ENCODE measurements at regions not wholly inside any gene's neighbourhood (a gene's known extent, or its start where the extent isn't known, plus 50 kb on each side); places are given as distances from the start of the nearest gene placed in this dataset.

DNA sequence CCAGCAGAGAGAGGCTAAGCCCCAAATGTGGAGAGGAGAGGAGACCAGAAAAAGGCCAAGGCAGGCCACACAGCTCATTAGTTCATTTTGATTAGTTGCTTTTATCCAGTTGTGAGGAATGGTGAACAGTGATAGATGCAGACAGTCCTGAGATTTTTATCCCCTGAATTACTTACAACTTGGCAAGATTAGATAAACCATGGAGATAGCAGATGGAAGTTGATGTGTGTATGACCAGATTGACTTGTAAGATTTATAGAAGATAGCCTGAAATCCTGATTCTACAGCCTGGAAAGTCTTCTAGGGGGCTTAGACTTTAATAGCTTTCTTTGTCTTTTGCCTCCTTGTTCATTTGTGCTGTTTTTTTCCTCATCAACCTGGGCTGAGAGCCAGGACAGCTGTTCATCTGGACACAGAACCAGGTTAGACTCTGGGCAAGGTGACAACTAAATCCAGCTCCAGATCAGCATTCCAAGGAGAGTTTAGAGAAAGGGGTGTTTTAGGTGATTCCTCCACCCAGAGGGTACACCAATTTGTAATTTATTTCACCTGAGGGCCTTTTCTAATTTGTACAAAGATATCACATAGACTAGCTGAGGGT lies 215.5 kb downstream of the SPATA18 start:
- in situ Hi-C loops (cut with MboI) (no loop called here), intact Hi-C loops (cut with micrococcal nuclease) (no loop called here)
- BruUV-seq (replicated peaks), result no TSS peak
- Histone ChIP-seq H3K4me3 (no peak overlapping the region), H3K4me1 (replicated peaks in 1 of 2; ENCODE audit: control insufficient read depth in 2 of 2, insufficient read depth in 2 of 2, low read length in 2 of 2) (no peaks in the 10 kb centered on the region), H3K9me3 (replicated peaks; ENCODE audit: control insufficient read depth, insufficient read depth, low read depth, low read length) (no peaks in the 10 kb centered on the region), H3K9me1 (ENCODE audit: control insufficient read depth, insufficient read depth, low read length) (no peaks in the 10 kb centered on the region), H2AFZ (ENCODE audit: low read depth, low read length) (no peak overlapping the region), H4K20me1 (replicated peaks; ENCODE audit: control insufficient read depth, insufficient read depth, low read length) (no peaks in the 10 kb centered on the region), H3K79me2 (ENCODE audit: control insufficient read depth, insufficient read depth, low read length) (no peaks in the 10 kb centered on the region), H3K4me2 (ENCODE audit: insufficient read depth, low read length) (no peak overlapping the region), H3K36me3 (ENCODE audit: control insufficient read depth, insufficient read depth, low read length) (no peaks in the 10 kb centered on the region), H3K9ac (ENCODE audit: insufficient read depth in 1 of 2, low read depth in 2 of 2, low read length in 2 of 2) (no peak overlapping the region), H3K27me3 (ENCODE audit: control insufficient read depth in 2 of 2, insufficient read depth in 2 of 2, low read length in 2 of 2) (no peaks in the 10 kb centered on the region), H3K27ac (ENCODE audit: extremely low read depth, low read depth, low read length) (no peak overlapping the region)
- ChIA-PET CTCF (ENCODE audit: low intra/inter-chr PET ratio) (no interaction called here), POLR2A (interaction anchor here (1.3 kb wide), 1 partner anchor 16 kb away, joined by 3 read pairs; no protein-coding TSS in a partner anchor)
- no peak for DNase-seq (ENCODE audit: extremely low read depth in 1 of 4, low spot score in 3 of 4)
- TF ChIP-seq PHF8 (IDR thresholded peaks at IDR 0.05; ENCODE audit: borderline replicate concordance, low read length), result no peak
- TF ChIP-seq POLR2AphosphoS2 (IDR thresholded peaks at IDR 0.05; ENCODE audit: low read length), result no peak
- no peak for TF ChIP-seq ZNF133 (CRISPR knock-in tag; IDR thresholded peaks at IDR 0.05)
- TF ChIP-seq, protein P1, sequence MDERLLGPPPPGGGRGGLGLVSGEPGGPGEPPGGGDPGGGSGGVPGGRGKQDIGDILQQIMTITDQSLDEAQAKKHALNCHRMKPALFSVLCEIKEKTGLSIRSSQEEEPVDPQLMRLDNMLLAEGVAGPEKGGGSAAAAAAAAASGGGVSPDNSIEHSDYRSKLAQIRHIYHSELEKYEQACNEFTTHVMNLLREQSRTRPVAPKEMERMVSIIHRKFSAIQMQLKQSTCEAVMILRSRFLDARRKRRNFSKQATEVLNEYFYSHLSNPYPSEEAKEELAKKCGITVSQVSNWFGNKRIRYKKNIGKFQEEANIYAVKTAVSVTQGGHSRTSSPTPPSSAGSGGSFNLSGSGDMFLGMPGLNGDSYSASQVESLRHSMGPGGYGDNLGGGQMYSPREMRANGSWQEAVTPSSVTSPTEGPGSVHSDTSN (CRISPR knock-in tag; IDR thresholded peaks at IDR 0.05; ENCODE audit: low read depth), result no peak
- TF ChIP-seq, protein P1 (tag; conservative IDR thresholded peaks at IDR 0.05; ENCODE audit: low read depth), result no peak
- TF ChIP-seq, protein P2, sequence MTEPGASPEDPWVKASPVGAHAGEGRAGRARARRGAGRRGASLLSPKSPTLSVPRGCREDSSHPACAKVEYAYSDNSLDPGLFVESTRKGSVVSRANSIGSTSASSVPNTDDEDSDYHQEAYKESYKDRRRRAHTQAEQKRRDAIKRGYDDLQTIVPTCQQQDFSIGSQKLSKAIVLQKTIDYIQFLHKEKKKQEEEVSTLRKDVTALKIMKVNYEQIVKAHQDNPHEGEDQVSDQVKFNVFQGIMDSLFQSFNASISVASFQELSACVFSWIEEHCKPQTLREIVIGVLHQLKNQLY (CRISPR knock-in tag; conservative IDR thresholded peaks at IDR 0.05), result no peak
- TF ChIP-seq, protein P3, sequence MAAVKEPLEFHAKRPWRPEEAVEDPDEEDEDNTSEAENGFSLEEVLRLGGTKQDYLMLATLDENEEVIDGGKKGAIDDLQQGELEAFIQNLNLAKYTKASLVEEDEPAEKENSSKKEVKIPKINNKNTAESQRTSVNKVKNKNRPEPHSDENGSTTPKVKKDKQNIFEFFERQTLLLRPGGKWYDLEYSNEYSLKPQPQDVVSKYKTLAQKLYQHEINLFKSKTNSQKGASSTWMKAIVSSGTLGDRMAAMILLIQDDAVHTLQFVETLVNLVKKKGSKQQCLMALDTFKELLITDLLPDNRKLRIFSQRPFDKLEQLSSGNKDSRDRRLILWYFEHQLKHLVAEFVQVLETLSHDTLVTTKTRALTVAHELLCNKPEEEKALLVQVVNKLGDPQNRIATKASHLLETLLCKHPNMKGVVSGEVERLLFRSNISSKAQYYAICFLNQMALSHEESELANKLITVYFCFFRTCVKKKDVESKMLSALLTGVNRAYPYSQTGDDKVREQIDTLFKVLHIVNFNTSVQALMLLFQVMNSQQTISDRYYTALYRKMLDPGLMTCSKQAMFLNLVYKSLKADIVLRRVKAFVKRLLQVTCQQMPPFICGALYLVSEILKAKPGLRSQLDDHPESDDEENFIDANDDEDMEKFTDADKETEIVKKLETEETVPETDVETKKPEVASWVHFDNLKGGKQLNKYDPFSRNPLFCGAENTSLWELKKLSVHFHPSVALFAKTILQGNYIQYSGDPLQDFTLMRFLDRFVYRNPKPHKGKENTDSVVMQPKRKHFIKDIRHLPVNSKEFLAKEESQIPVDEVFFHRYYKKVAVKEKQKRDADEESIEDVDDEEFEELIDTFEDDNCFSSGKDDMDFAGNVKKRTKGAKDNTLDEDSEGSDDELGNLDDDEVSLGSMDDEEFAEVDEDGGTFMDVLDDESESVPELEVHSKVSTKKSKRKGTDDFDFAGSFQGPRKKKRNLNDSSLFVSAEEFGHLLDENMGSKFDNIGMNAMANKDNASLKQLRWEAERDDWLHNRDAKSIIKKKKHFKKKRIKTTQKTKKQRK (IDR thresholded peaks at IDR 0.05; ENCODE audit: borderline replicate concordance, low read depth, low read length), result no peak
- ATAC-seq, result no peak
- FAIRE-seq, result no peak
